A549 (cell line): ENCODE measurements at regions not wholly inside any gene's neighbourhood (a gene's known extent, or its start where the extent isn't known, plus 50 kb on each side); places are given as distances from the start of the nearest gene placed in this dataset.

Experiments
- POLR2A ChIP-seq: IDR thresholded peaks from 2 replicates; pipeline ENCODE4 v1.6.1; 2012; ENCODE audit warnings: mild to moderate bottlenecking, low read length
- ZNF302 ChIP-seq: fragments of 250-450 bp; sonication (Bioruptor Pico); IDR thresholded peaks from 2 replicates; pipeline ENCODE4 v1.9.0; 2021; ENCODE audit warnings: inconsistent platforms, mild to moderate bottlenecking, moderate library complexity
- TF ChIP-seq, protein P1 (sequence below): fragments of >200 bp; sonication (Bioruptor Twin); formaldehyde crosslinking; IDR thresholded peaks from 3 replicates; pipeline ENCODE4 v1.5.1; 2016

- TF ChIP-seq POLR2A = no peak
- TF ChIP-seq, protein P1, sequence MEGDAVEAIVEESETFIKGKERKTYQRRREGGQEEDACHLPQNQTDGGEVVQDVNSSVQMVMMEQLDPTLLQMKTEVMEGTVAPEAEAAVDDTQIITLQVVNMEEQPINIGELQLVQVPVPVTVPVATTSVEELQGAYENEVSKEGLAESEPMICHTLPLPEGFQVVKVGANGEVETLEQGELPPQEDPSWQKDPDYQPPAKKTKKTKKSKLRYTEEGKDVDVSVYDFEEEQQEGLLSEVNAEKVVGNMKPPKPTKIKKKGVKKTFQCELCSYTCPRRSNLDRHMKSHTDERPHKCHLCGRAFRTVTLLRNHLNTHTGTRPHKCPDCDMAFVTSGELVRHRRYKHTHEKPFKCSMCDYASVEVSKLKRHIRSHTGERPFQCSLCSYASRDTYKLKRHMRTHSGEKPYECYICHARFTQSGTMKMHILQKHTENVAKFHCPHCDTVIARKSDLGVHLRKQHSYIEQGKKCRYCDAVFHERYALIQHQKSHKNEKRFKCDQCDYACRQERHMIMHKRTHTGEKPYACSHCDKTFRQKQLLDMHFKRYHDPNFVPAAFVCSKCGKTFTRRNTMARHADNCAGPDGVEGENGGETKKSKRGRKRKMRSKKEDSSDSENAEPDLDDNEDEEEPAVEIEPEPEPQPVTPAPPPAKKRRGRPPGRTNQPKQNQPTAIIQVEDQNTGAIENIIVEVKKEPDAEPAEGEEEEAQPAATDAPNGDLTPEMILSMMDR = no peak
- no peak for TF ChIP-seq ZNF302 (CRISPR knock-in tag)
Measured at GRCh38 chr1:232172563-232172962, 457.4 kb downstream of the SIPA1L2 start.
